LNCAP (cell line): ENCODE measurements at regions not wholly inside any gene's neighbourhood (a gene's known extent, or its start where the extent isn't known, plus 50 kb on each side); places are given as distances from the start of the nearest gene placed in this dataset.
A peak's percentile ranks its signal among the peaks of the same experiment; 100 is the strongest.

ENCODE experiments used
- CTCF ChIP-seq: fragments of 450-650 bp; IDR thresholded peaks from 2 replicates; pipeline ENCODE4 v1.5.1; 2017; ENCODE audit warnings: mild to moderate bottlenecking

DNA sequence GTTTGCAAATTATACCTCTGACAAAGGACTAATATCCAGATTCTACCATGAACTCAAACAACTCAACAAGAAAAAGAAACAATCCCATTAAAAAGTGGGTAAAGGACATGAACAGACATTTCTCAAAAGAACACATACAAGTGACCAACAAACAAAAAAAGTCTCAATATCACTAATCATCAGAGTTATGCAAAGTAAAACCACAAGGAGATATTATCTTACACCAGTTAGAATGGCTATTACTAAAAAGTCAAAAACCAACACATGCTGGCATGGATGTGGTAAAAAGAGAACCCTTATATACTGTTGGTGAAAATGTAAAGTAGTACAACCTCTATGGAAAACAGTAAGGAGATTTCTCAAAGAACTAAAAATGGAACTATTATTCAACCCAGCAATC is 234.4 kb downstream of the NKX6-1 start:
- no peak for TF ChIP-seq CTCF

DNA sequence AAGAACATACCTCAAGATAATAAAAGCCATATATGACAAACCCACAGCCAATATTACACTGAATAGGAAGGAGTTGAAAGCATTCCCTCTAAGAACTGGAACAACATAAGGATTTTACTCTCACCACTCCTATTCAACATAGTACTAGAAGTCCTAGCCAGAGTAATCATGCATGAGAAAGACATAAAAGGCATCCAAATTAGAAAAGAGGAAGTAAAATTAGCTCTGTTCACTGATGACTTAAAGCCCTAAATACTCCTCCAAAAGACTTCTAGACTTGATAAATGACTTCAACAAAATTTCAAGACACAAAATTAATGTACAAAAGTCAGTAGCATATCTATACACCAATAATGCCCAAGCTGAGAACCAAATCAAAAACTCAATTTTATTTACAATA is 235.7 kb downstream of the NKX6-1 start:
- TF ChIP-seq CTCF: no peak

- TF ChIP-seq CTCF: no peak
Observed at GRCh38 chr4:84260495-84260894, 238.6 kb downstream of the NKX6-1 start.

DNA sequence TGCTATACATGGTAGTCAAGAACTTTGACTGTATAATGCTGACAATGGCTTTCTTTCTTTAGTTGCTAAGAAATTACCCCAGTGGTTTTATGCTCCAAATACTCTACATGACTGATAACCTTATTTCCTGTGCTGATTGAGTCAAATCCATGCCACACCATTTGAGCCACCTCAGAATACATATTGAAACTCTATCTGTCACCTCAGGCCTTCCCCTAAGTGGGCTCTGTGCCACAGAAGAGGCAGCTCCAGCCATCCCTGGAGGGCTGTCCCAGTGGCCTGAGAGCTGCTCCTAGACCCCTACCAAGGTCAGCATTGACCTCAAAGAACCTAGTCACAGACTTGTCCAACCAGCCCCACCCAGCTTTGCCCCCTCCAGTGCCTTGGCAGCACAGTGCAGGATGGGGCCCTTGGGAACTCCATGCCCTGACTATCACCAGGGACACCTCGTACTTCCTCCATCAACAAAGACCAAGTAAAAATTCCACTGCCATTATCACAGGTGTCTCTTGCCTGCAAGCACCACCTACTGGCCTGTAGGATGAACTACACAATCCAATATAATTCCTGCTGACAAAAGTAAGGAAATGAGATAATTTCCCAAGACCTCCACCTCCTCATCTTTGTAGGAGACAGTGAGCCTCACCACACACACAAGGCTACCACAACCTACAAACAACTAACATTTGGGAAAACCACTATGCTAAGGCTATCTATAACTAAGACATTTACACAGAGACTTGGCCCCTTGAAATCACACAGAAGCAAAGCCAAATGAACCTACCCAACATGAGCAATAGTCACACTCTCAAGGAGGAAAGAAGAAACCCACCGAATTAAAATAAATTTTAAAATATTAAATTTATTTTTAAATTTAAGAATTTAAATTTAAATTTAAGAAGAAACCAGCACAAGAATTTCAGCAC is 239.9 kb downstream of the NKX6-1 start:
- peak; percentile 76 for TF ChIP-seq CTCF

DNA sequence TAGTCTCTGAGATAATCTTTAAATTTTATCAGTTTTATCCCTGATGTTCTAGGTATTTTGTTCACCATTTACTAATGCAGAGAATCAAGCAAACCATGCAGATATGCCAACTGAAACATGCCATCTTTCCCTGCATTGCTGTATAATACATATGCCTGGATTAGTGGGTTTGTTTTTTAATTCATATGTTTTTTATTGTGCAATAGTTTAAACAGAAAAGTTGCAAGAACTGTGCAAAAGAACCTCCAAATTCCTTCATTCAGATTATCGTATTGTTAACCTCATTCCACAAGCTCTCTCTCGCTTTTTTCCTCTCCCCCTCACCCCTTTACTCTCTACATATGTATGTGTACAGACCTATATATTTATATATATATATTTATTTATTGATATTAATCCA is 244.6 kb downstream of the NKX6-1 start:
- TF ChIP-seq CTCF: no peak

- no peak for TF ChIP-seq CTCF
Observed at GRCh38 chr4:84249521-84249920, 249.6 kb downstream of the NKX6-1 start.

- TF ChIP-seq CTCF: no peak
Observed at GRCh38 chr4:84243685-84244084, 255.4 kb downstream of the NKX6-1 start.
